ENCODE measurements at regions not wholly inside any gene's neighbourhood (a gene's known extent, or its start where the extent isn't known, plus 50 kb on each side); places are given as distances from the start of the nearest gene placed in this dataset.

GRCh38 chr12:83634726-83635267 lies 948.1 kb downstream of the TMTC2 start:
- Histone ChIP-seq H3K9ac (ENCODE audit: low read depth, low read length) (no peak overlapping the region), H3K27me3 (ENCODE audit: control insufficient read depth, insufficient read depth, low read length) (no peaks in the 10 kb centered on the region), H3K9me3 (ENCODE audit: control insufficient read depth, insufficient read depth, low read length) (no peaks in the 10 kb centered on the region), H3K4me1 (ENCODE audit: control insufficient read depth, insufficient read depth, low read length) (no peaks in the 10 kb centered on the region), H3K4me3 (ENCODE audit: low read depth, low read length) (no peak overlapping the region), H3K36me3 (ENCODE audit: control insufficient read depth, insufficient read depth, low read length) (no peaks in the 10 kb centered on the region)

DNA sequence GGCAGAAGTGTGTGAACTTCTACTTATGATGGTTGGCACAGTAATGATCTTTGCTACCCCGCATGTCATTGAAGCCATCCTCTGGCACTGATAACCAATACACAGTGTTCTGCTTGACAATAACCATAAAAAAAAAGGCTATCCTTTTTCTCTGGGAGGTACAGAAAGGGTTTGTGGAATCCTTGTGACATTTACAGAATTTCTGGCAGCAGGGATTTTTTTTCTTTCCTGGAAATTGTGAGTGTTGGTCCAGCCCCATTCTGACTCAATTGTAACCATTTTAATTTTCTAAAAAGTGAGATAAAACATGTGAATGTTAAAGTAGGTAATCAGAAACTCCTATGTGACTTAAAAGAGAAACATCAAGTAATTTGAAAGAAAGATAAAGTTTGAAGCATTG lies 943.8 kb downstream of the TMTC2 start:
- Histone ChIP-seq H3K4me3 (ENCODE audit: low read depth, low read length) (no peak overlapping the region), H3K27me3 (ENCODE audit: control insufficient read depth, insufficient read depth, low read length) (no peaks in the 10 kb centered on the region), H3K9me3 (ENCODE audit: control insufficient read depth, insufficient read depth, low read length) (no peaks in the 10 kb centered on the region), H3K4me1 (ENCODE audit: control insufficient read depth, insufficient read depth, low read length) (no peaks in the 10 kb centered on the region), H3K9ac (ENCODE audit: low read depth, low read length) (no peak overlapping the region), H3K36me3 (ENCODE audit: control insufficient read depth, insufficient read depth, low read length) (no peaks in the 10 kb centered on the region)

DNA sequence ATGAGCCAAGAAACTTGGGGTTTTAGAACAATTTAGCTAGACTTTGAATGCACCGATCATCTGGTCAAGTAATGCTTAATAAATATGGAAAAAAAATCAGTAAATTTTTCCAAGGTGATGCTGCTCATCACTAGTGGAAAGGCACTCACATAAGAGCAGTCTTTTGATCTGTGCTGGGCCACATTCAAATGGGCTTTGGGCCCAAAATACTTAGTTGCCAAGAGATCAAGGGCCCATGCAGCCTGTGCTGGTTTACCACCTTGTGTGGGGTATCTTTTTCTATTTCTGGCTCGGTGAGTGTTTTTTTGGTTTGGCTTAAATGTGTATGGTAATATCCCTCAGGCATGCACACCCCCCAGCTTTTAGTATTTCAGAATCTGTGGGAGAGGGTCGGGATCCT lies 943.2 kb downstream of the TMTC2 start:
- Histone ChIP-seq H3K4me1 (ENCODE audit: control insufficient read depth, insufficient read depth, low read length) (no peaks in the 10 kb centered on the region), H3K9ac (ENCODE audit: low read depth, low read length) (no peak overlapping the region), H3K9me3 (ENCODE audit: control insufficient read depth, insufficient read depth, low read length) (no peaks in the 10 kb centered on the region), H3K36me3 (ENCODE audit: control insufficient read depth, insufficient read depth, low read length) (no peaks in the 10 kb centered on the region), H3K4me3 (ENCODE audit: low read depth, low read length) (no peak overlapping the region), H3K27me3 (ENCODE audit: control insufficient read depth, insufficient read depth, low read length) (no peaks in the 10 kb centered on the region)

DNA sequence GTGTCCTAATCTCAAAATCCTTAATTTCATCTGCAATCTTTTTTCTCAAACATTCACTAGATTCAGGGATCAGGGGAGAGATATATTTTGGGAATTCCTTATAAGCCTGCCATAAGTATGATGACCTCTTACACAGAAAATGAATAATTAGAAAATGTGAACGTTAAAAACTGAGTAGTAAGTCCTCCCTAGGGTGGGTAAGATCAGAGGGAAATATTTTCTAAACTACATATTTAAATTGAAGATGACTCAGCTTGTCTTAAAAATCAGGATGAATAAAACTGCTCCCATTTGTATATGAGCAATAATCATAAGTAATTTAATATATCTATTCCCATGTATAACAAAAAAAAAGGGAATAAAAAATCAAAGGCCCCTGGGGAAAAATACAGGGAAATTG lies 935.5 kb downstream of the TMTC2 start:
- Histone ChIP-seq H3K36me3 (ENCODE audit: control insufficient read depth, insufficient read depth, low read length) (no peaks in the 10 kb centered on the region), H3K4me3 (ENCODE audit: low read depth, low read length) (no peak overlapping the region), H3K27me3 (ENCODE audit: control insufficient read depth, insufficient read depth, low read length) (no peaks in the 10 kb centered on the region), H3K4me1 (ENCODE audit: control insufficient read depth, insufficient read depth, low read length) (peaks cover 3% of the 10 kb centered on the region), H3K9ac (ENCODE audit: low read depth, low read length) (no peak overlapping the region), H3K9me3 (ENCODE audit: control insufficient read depth, insufficient read depth, low read length) (no peaks in the 10 kb centered on the region)

GRCh38 chr12:83619973-83620372 lies 933.3 kb downstream of the TMTC2 start:
- Histone ChIP-seq H3K4me1 (ENCODE audit: control insufficient read depth, insufficient read depth, low read length) (peaks cover 3% of the 10 kb centered on the region), H3K4me3 (ENCODE audit: low read depth, low read length) (no peak overlapping the region), H3K9ac (ENCODE audit: low read depth, low read length) (no peak overlapping the region), H3K27me3 (ENCODE audit: control insufficient read depth, insufficient read depth, low read length) (no peaks in the 10 kb centered on the region), H3K36me3 (ENCODE audit: control insufficient read depth, insufficient read depth, low read length) (no peaks in the 10 kb centered on the region), H3K9me3 (ENCODE audit: control insufficient read depth, insufficient read depth, low read length) (no peaks in the 10 kb centered on the region)

DNA sequence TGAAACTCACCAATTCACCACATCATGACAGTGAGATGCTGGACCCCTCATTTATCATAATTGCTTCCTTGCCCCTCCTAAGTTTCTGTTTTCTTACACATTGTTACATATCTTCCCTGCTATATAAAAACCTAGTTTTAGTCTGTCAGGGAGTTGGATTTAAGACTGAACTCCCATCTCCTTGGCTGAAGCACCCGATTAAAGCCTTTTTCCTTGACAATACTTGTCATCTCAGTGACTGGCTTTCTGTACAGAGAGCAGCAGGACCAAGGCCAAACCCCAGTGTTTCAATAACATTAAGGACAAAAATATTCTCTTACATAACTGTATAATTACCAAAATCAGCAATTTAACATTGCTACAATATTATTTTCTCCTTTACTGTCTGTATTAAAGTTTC lies 928.4 kb downstream of the TMTC2 start:
- Histone ChIP-seq H3K4me1 (ENCODE audit: control insufficient read depth, insufficient read depth, low read length) (peaks cover 3% of the 10 kb centered on the region), H3K27me3 (ENCODE audit: control insufficient read depth, insufficient read depth, low read length) (no peaks in the 10 kb centered on the region)

DNA sequence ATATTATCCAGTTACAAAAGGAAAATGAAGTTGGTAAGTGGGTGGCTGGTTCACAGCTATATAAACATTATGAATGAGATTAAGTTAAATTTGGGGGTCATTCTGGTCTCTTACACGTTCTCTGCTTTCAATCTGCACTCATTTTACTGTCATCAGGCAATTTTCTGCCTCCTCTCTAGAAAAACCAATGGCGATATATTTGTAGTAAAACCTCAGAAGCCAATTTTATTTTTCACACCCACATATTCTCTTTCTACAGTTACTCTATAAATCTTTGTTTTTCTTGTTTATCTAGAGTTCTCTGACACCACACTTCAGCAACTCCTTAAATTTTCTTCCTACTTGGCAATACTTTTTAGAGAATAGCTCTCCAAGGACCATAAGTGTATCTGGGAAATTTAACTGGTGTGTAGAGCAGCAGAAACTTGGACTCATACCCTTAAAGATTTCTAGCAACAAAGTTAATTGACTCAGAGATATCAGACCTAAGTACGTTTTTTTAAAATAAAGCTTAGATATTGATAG lies 926.9 kb downstream of the TMTC2 start:
- H3K9me3 ChIP-seq (ENCODE audit: control insufficient read depth, insufficient read depth, low read length), result peaks cover 3% of the 10 kb centered on the region
- H3K27me3 ChIP-seq (ENCODE audit: control insufficient read depth, insufficient read depth, low read length), result no peaks in the 10 kb centered on the region
- H3K9ac ChIP-seq (ENCODE audit: low read depth, low read length), result no peak overlapping the region
- peaks cover 3% of the 10 kb centered on the region for H3K4me1 ChIP-seq (ENCODE audit: control insufficient read depth, insufficient read depth, low read length)
- no peaks in the 10 kb centered on the region for H3K36me3 ChIP-seq (ENCODE audit: control insufficient read depth, insufficient read depth, low read length)
- H3K4me3 ChIP-seq (ENCODE audit: low read depth, low read length), result no peak overlapping the region

More for the DNA sequence above, 928.4 kb downstream of the TMTC2 start:
- Histone ChIP-seq H3K4me3 (ENCODE audit: low read depth, low read length) (no peak overlapping the region), H3K9ac (ENCODE audit: low read depth, low read length) (no peak overlapping the region), H3K9me3 (ENCODE audit: control insufficient read depth, insufficient read depth, low read length) (peaks cover under 1% of the 10 kb centered on the region), H3K36me3 (ENCODE audit: control insufficient read depth, insufficient read depth, low read length) (no peaks in the 10 kb centered on the region)

GRCh38 chr12:83603106-83603505 lies 916.4 kb downstream of the TMTC2 start:
- H3K9ac ChIP-seq (ENCODE audit: low read depth, low read length), result no peak overlapping the region
- no peaks in the 10 kb centered on the region for H3K36me3 ChIP-seq (ENCODE audit: control insufficient read depth, insufficient read depth, low read length)
- no peak overlapping the region for H3K4me3 ChIP-seq (ENCODE audit: low read depth, low read length)
- H3K9me3 ChIP-seq (ENCODE audit: control insufficient read depth, insufficient read depth, low read length), result no peaks in the 10 kb centered on the region
- no peaks in the 10 kb centered on the region for H3K4me1 ChIP-seq (ENCODE audit: control insufficient read depth, insufficient read depth, low read length)
- no peaks in the 10 kb centered on the region for H3K27me3 ChIP-seq (ENCODE audit: control insufficient read depth, insufficient read depth, low read length)

DNA sequence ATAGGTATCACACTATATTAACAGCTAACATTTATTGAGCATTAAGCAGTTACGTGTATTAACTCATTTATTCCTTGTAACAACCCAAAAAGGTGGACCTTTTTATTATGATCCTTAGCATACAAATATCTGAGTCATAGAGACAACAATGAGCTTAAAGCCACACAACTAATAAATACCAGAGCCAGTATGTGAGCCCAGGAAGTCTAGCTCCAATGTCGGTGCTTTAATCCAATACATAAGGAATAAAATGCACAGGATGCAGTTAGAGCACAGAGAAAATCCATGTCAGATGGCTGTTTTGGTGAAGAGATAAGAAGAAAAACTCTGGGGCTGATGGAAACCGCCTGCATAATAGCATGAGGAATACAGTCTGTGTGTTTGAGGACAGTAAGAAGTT lies 888.6 kb downstream of the TMTC2 start:
- Histone ChIP-seq H3K4me3 (ENCODE audit: low read depth, low read length) (no peak overlapping the region), H3K9me3 (ENCODE audit: control insufficient read depth, insufficient read depth, low read length) (no peaks in the 10 kb centered on the region), H3K9ac (ENCODE audit: low read depth, low read length) (no peak overlapping the region), H3K4me1 (ENCODE audit: control insufficient read depth, insufficient read depth, low read length) (no peaks in the 10 kb centered on the region), H3K36me3 (ENCODE audit: control insufficient read depth, insufficient read depth, low read length) (no peaks in the 10 kb centered on the region), H3K27me3 (ENCODE audit: control insufficient read depth, insufficient read depth, low read length) (no peaks in the 10 kb centered on the region)

DNA sequence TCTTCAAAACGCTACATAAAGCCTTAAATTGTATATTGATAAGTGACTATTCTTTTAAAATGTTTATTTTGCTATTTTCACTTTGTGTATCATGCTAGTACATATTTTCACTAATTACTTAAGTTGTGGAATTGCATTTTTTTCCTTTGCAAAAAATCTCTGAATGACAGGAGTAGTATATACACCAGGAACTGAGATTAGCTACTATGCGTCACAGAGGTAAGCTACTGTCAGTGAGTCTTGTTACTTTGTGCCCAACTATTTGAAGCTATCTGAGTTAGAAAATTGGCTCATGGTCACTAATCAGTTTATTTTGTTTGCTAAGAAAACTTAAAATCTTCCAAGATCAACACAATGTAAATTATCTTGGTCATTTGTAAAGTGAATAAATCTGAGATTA lies 887.4 kb downstream of the TMTC2 start:
- H3K4me3 ChIP-seq (ENCODE audit: low read depth, low read length), result no peak overlapping the region
- H3K9me3 ChIP-seq (ENCODE audit: control insufficient read depth, insufficient read depth, low read length), result no peaks in the 10 kb centered on the region
- H3K9ac ChIP-seq (ENCODE audit: low read depth, low read length), result no peak overlapping the region
- H3K27me3 ChIP-seq (ENCODE audit: control insufficient read depth, insufficient read depth, low read length), result no peaks in the 10 kb centered on the region
- H3K36me3 ChIP-seq (ENCODE audit: control insufficient read depth, insufficient read depth, low read length), result no peaks in the 10 kb centered on the region
- H3K4me1 ChIP-seq (ENCODE audit: control insufficient read depth, insufficient read depth, low read length), result no peaks in the 10 kb centered on the region

- H3K36me3 ChIP-seq (ENCODE audit: control insufficient read depth, insufficient read depth, low read length), result no peaks in the 10 kb centered on the region
- H3K4me3 ChIP-seq (ENCODE audit: low read depth, low read length), result no peak overlapping the region
- H3K4me1 ChIP-seq (ENCODE audit: control insufficient read depth, insufficient read depth, low read length), result no peaks in the 10 kb centered on the region
- no peaks in the 10 kb centered on the region for H3K27me3 ChIP-seq (ENCODE audit: control insufficient read depth, insufficient read depth, low read length)
- no peaks in the 10 kb centered on the region for H3K9me3 ChIP-seq (ENCODE audit: control insufficient read depth, insufficient read depth, low read length)
- H3K9ac ChIP-seq (ENCODE audit: low read depth, low read length), result no peak overlapping the region
These were observed 887.0 kb downstream of the TMTC2 start for GRCh38 chr12:83573671-83574070.

DNA sequence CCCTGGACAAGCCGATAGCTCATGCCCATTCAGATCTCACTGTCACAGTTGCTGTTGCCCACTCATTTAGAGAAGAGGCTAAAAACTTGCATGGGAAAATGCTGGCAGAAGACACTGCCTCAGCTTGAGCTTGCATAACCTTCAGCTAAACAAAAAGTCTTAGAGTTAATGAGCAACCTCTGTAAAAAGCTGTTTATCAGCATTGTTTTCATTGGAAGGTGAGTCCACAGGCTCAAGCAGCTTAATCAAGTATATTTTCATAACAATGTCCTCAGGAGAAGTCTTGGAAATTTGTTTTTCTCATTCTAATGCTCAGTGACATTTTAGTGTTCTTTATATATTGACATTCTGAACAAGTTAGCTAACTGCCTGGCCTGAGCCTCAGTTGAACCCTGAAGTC lies 872.9 kb downstream of the TMTC2 start:
- Histone ChIP-seq H3K9me3 (ENCODE audit: control insufficient read depth, insufficient read depth, low read length) (no peaks in the 10 kb centered on the region), H3K4me3 (ENCODE audit: low read depth, low read length) (no peak overlapping the region), H3K4me1 (ENCODE audit: control insufficient read depth, insufficient read depth, low read length) (peaks cover 9% of the 10 kb centered on the region), H3K27me3 (ENCODE audit: control insufficient read depth, insufficient read depth, low read length) (no peaks in the 10 kb centered on the region), H3K36me3 (ENCODE audit: control insufficient read depth, insufficient read depth, low read length) (no peaks in the 10 kb centered on the region), H3K9ac (ENCODE audit: low read depth, low read length) (no peak overlapping the region)

Measured in iPS-15b (cell line).